Endothelial cell of umbilical vein (primary cell): ENCODE measurements at regions not wholly inside any gene's neighbourhood (a gene's known extent, or its start where the extent isn't known, plus 50 kb on each side); places are given as distances from the start of the nearest gene placed in this dataset.

ENCODE experiments used
- BruUV-seq: library from RNA; stranded (reverse); fragments of 400-500 nt; replicated peaks from 2 replicates; lab custom pipeline; 2021; lab: Mats Ljungman, UMichigan
- CTCF ChIA-PET: fragments of 300-600, 350-600 bp; sonication (Branson Sonifier 250); formaldehyde crosslinking; loops from one replicate; lab custom pipeline; 2021; ENCODE audit warnings: antibody characterized with exemption, inconsistent platforms; lab: Charles Lee
- POLR2A ChIA-PET: fragments of 300-600, 350-600 bp; sonication (Branson Sonifier 250); formaldehyde crosslinking; loops from one replicate; lab custom pipeline; 2021; ENCODE audit warnings: antibody characterized with exemption, inconsistent platforms; lab: Charles Lee
- DNase-seq: peaks from one replicate; pipeline ENCODE4 v3.0.0-alpha.2; 2011; ENCODE audit warnings: low read depth, low spot score
- FAIRE-seq: peaks from 2 replicates; lab custom pipeline; 2011; peaks lifted over from hg19 to GRCh38; lab: Jason Lieb, UNC
- H2AFZ ChIP-seq: 2 replicates; pipeline ENCODE4 v1.6.0; 2012; ENCODE audit warnings: low read depth, low read length, control low read depth, inconsistent platforms
- H3K27ac ChIP-seq: 2 replicates; pipeline ENCODE4 v1.5.1; 2011; ENCODE audit warnings: low read depth, mild to moderate bottlenecking, control low read depth, low read length, moderate library complexity; ENCODE audit not compliant: insufficient read depth
- H3K27me3 ChIP-seq, 2 experiments: 2 replicates each; pipeline versions ENCODE4 v1.6.0 to v1.6.1; 2011; ENCODE audit warnings: low read length in 2 of 2, mixed read lengths in 1 of 2; ENCODE audit not compliant: control insufficient read depth in 2 of 2, insufficient read depth in 2 of 2
- H3K36me3 ChIP-seq, 2 experiments: 2 replicates in 1 of 2; 3 replicates in 1 of 2; pipeline ENCODE4 v1.5.1; 2011; ENCODE audit warnings: low read length in 2 of 2, mild to moderate bottlenecking in 1 of 2, moderate library complexity in 1 of 2; ENCODE audit not compliant: control insufficient read depth in 2 of 2, insufficient read depth in 2 of 2; ENCODE audit errors: extremely low read depth in 1 of 2
- H3K4me1 ChIP-seq: 3 replicates; pipeline ENCODE4 v1.5.1; 2011; ENCODE audit warnings: mild to moderate bottlenecking, low read length; ENCODE audit not compliant: control insufficient read depth, insufficient read depth; ENCODE audit errors: extremely low read depth
- H3K4me2 ChIP-seq: 2 replicates; pipeline ENCODE4 v1.6.1; 2011; ENCODE audit warnings: low read length, control low read depth, mixed read lengths; ENCODE audit not compliant: insufficient read depth
- H3K4me3 ChIP-seq, 3 experiments: fragments of 200-600 bp in 1 of 3; sonication (generic), shearing (Covaris generic) in 1 of 3; replicated peaks in 1 of 3; 2 replicates each; pipeline ENCODE4 v1.5.1; 2011 to 2016; ENCODE audit warnings: control low read depth in 3 of 3, low read length in 3 of 3, mild to moderate bottlenecking in 2 of 3, inconsistent platforms in 1 of 3, low read depth in 1 of 3, moderate library complexity in 1 of 3; ENCODE audit not compliant: insufficient read depth in 1 of 3
- H3K79me2 ChIP-seq: 2 replicates; pipeline ENCODE4 v1.6.0; 2012; ENCODE audit warnings: low read length, inconsistent platforms; ENCODE audit not compliant: control insufficient read depth, insufficient read depth
- H3K9ac ChIP-seq: replicated peaks from 2 replicates; pipeline ENCODE3; 2011; ENCODE audit warnings: low read length, control low read depth; ENCODE audit not compliant: insufficient read depth; ENCODE audit errors: extremely low read depth
- H3K9me1 ChIP-seq: replicated peaks from 3 replicates; pipeline ENCODE4 v1.6.0; 2011; ENCODE audit warnings: mild to moderate bottlenecking, low read length; ENCODE audit not compliant: control insufficient read depth, insufficient read depth; ENCODE audit errors: extremely low read depth
- H3K9me3 ChIP-seq: replicated peaks from 2 replicates; pipeline ENCODE4 v1.5.1; 2012; ENCODE audit warnings: low read length, inconsistent platforms; ENCODE audit not compliant: control insufficient read depth, insufficient read depth
- H4K20me1 ChIP-seq: replicated peaks from 2 replicates; pipeline ENCODE3; 2011; ENCODE audit warnings: mild to moderate bottlenecking, low read length; ENCODE audit not compliant: control insufficient read depth, insufficient read depth; ENCODE audit errors: extremely low read depth
- EZH2 ChIP-seq: IDR thresholded peaks from 2 replicates; pipeline ENCODE4 v1.6.1; 2012; ENCODE audit warnings: borderline replicate concordance, low read depth, mild to moderate bottlenecking, moderate library complexity, low read length, inconsistent platforms; ENCODE audit not compliant: severe bottlenecking
- FOS ChIP-seq: IDR thresholded peaks from 2 replicates; pipeline ENCODE4 v1.6.1; 2011; ENCODE audit warnings: mild to moderate bottlenecking, low read length, moderate library complexity, borderline replicate concordance; ENCODE audit not compliant: insufficient read depth
- GATA2 ChIP-seq: IDR thresholded peaks from 2 replicates; pipeline ENCODE4 v1.7.0; 2011; ENCODE audit warnings: low read depth, mild to moderate bottlenecking, moderate library complexity, mixed read lengths, low read length; ENCODE audit not compliant: insufficient read length, insufficient read depth
- JUN ChIP-seq: IDR thresholded peaks from 2 replicates; pipeline ENCODE4 v1.6.1; 2011; ENCODE audit warnings: borderline replicate concordance, low read depth; ENCODE audit not compliant: insufficient read length, insufficient read depth
- MYC ChIP-seq: IDR thresholded peaks from one replicate; pipeline ENCODE4 v1.6.1; 2011; ENCODE audit warnings: mild to moderate bottlenecking, low read depth, low read length
- POLR2A ChIP-seq: IDR thresholded peaks from 2 replicates; pipeline ENCODE4 v1.6.1; 2012; ENCODE audit warnings: low read depth, mild to moderate bottlenecking, control low read depth, low read length
- POLR2AphosphoS5 ChIP-seq: IDR thresholded peaks from 2 replicates; pipeline ENCODE4 v1.6.1; 2012; ENCODE audit warnings: low read depth, mild to moderate bottlenecking, control low read depth, low read length, moderate library complexity; ENCODE audit not compliant: insufficient read depth
- dilution Hi-C: fragments of 300-500 bp; cut with MboI; formaldehyde crosslinking; loops from one replicate; pipeline ENCODE4 v1.15.0; 2019; ENCODE audit warnings: low sequenced_read_pairs; ENCODE audit not compliant: extremely low pct_ligation_motif_present
- intact Hi-C: fragments of 100-400 bp; cut with micrococcal nuclease; formaldehyde crosslinking; loops from one replicate; pipeline ENCODE4 v1.10.0; 2022
- TF ChIP-seq, protein P1 (sequence below): IDR thresholded peaks from 2 replicates; pipeline ENCODE4 v1.6.1; 2011; ENCODE audit not compliant: insufficient read depth, insufficient read length
- TF ChIP-seq, protein P2 (sequence below), 2 donors: IDR thresholded peaks; 1 replicate in 1 of 2; 2 replicates in 1 of 2; pipeline ENCODE4 v1.5.1; 2011; ENCODE audit warnings: low read length in 2 of 2, mild to moderate bottlenecking in 2 of 2, moderate library complexity in 2 of 2, control low read depth in 1 of 2, inconsistent platforms in 1 of 2, low read depth in 1 of 2; ENCODE audit not compliant: insufficient read depth in 1 of 2; ENCODE audit errors: extremely low read depth in 1 of 2

DNA sequence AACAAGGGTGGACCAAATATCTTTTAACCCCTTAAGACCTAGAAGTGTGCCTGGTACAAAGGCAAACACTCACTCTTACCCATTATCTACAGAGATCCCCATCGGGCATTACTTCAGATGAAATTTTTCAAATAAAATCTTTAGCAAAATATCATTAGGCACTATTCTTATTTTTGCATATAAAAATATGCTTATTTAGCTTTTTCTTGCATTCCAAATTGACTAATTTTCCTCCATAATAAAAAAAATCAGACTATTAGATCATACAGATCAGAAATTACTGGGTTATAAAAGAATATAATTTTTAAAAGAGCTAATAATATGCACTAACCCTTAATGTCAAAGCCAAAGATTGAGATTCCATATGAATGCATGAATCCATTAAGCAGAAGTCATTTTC lies 178.7 kb upstream of the SLC30A5 start:
- no peak for FAIRE-seq
- no peaks in the 10 kb centered on the region for H3K9me1 ChIP-seq
- no TSS peak for BruUV-seq

More for the DNA sequence above, 178.7 kb upstream of the SLC30A5 start:
- Histone ChIP-seq H2AFZ (no peak overlapping the region), H3K79me2 (no peaks in the 10 kb centered on the region), H3K27ac (no peak overlapping the region), H3K4me3 (no peak overlapping the region), H3K9me3 (no peaks in the 10 kb centered on the region), H3K4me1 (no peaks in the 10 kb centered on the region), H3K36me3 (no peaks in the 10 kb centered on the region), H3K9ac (no peak overlapping the region), H3K27me3 (no peaks in the 10 kb centered on the region), H3K4me2 (no peak overlapping the region), H4K20me1 (no peaks in the 10 kb centered on the region)
- intact Hi-C loops (no loop called here), dilution Hi-C loops (no loop called here)
- no peak for TF ChIP-seq MYC
- TF ChIP-seq, protein P1, sequence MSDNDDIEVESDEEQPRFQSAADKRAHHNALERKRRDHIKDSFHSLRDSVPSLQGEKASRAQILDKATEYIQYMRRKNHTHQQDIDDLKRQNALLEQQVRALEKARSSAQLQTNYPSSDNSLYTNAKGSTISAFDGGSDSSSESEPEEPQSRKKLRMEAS: no peak
- TF ChIP-seq POLR2AphosphoS5: no peak
- no peak for TF ChIP-seq FOS
- no peak for TF ChIP-seq EZH2
- TF ChIP-seq, protein P2, sequence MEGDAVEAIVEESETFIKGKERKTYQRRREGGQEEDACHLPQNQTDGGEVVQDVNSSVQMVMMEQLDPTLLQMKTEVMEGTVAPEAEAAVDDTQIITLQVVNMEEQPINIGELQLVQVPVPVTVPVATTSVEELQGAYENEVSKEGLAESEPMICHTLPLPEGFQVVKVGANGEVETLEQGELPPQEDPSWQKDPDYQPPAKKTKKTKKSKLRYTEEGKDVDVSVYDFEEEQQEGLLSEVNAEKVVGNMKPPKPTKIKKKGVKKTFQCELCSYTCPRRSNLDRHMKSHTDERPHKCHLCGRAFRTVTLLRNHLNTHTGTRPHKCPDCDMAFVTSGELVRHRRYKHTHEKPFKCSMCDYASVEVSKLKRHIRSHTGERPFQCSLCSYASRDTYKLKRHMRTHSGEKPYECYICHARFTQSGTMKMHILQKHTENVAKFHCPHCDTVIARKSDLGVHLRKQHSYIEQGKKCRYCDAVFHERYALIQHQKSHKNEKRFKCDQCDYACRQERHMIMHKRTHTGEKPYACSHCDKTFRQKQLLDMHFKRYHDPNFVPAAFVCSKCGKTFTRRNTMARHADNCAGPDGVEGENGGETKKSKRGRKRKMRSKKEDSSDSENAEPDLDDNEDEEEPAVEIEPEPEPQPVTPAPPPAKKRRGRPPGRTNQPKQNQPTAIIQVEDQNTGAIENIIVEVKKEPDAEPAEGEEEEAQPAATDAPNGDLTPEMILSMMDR (IDR thresholded peaks at IDR 0.05; ENCODE audit: extremely low read depth in 1 of 2, insufficient read depth in 1 of 2, low read depth in 1 of 2, low read length in 2 of 2): no peak
- no peak for TF ChIP-seq JUN
- no peak for TF ChIP-seq GATA2
- TF ChIP-seq POLR2A: no peak
- POLR2A ChIA-PET: no interaction called here
- CTCF ChIA-PET: interaction anchor here (0.7 kb wide), 1 partner anchor 14 kb away, joined by 3 read pairs; no protein-coding TSS in a partner anchor
- DNase-seq: no peak
